HL-60/S4 (cell line): ENCODE measurements at regions not wholly inside any gene's neighbourhood (a gene's known extent, or its start where the extent isn't known, plus 50 kb on each side); places are given as distances from the start of the nearest gene placed in this dataset.
"Not testable (repeated sequence)": the region's sequence is repeated elsewhere in the genome, so short reads cannot be mapped to it uniquely, and the experiment has no call there.

Source experiments
- in situ Hi-C: fragments of 300-500 bp; cut with MboI; formaldehyde crosslinking; loops from 2 replicates; pipeline ENCODE4 v1.14.3; 2022; ENCODE audit warnings: low sequenced_read_pairs

- in situ Hi-C loops, result no loop called here
These were observed 593.8 kb upstream of the GRM3 start for GRCh38 chr7:86049910-86050309.

GRCh38 chr7:86045197-86045596, 598.5 kb upstream of the GRM3 start:
- in situ Hi-C loops, result not testable (repeated sequence)

DNA sequence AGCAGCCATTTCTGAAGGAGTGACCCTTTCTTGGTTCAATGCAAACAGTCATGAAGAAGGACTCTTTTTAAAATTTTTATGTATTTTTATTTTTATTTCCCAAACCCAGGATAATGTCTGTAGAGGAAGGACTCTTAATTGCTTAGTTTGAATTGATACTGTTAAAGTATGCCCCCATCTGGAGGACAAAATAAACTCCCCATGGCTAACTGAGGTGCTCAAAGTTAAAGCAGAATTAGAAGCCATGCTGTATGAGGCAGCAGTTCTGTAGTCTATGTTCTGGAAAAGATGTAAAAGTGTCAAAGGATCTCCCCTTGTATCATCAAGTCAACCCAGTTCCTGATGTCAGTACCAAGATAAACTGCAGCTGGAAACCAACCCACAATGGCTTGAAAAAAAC, 617.9 kb upstream of the GRM3 start:
- in situ Hi-C loops, result no loop called here

DNA sequence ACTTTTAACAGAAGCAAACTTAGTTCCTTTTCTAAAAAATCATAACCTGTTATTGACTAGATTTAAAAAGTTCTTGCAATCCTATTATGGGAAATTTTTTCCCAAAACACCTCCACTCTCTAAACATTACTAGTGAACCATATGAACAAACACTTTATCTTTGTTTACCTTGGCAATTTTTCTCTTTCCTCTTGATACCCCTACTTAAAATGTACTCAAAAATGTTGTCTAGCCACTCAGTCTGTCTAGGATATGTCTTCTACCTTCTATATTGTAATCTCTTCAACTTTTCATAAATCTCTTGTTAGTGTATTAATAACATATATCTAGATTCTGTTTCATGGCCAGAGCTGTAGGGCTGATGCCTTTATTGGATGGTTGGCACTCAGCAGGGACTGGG, 630.0 kb upstream of the GRM3 start:
- in situ Hi-C loops, result no loop called here

GRCh38 chr7:86012971-86013370, 630.7 kb upstream of the GRM3 start:
- in situ Hi-C loops, result no loop called here

DNA sequence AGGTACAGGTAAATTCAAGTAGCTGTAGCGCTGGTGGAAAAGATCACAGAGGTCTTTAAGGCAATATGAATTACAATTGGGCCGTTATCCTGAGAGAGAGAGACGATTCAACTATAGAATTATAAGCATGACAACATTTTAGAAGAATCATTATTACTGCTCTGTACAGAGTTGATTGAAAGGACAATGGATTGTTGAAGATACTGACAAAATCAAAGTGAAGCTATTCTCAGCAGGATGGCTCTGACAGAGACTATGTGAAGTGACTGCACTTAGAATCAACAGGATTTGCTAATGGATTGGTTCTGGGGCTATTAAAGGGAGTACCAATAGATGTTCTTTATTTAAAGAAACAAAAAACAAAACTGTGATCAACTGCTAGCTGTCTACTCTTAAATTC, 634.8 kb upstream of the GRM3 start:
- in situ Hi-C loops, result no loop called here

DNA sequence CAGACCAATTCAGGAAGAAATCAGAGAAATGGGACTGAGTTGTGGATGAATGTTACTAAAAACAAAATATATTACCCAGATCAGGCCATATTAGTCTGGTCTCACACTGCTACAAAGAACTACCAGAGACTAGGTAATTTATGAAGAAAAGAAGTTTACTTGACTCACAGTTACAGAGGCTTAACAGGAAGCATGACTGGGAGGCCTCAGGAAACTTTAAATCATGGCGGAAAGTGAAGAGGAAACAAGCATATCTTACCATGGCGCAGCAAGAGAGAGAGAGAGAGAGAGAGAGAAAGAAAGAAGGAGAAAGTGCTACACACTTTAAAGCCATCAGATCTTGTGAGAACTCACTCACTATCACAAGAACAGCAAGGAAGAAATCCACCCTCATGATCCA, 636.8 kb upstream of the GRM3 start:
- in situ Hi-C loops, result no loop called here

- in situ Hi-C loops, result no loop called here
These were observed 640.9 kb upstream of the GRM3 start for GRCh38 chr7:86002858-86003257.

- in situ Hi-C loops, result no loop called here
These were observed 646.2 kb upstream of the GRM3 start for GRCh38 chr7:85997515-85997914.

DNA sequence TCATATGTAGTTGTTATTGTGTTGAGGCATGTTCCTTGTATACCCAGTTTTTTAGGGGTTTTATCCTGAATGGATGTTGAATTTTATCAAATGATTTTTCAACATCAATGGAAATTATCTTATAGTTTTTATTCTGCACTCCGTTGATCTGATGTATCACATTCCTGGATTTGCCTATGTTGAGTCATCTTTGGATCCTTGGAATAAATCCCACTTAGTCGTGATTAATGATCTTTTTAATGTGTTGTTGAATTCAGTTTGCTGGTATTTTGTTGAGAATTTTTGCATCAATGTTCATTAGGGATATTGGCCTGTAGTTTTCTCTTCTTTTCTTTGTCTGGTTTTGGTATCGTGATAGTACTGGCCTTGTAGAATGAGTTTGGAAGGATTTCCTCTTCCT, 648.6 kb upstream of the GRM3 start:
- in situ Hi-C loops, result no loop called here

DNA sequence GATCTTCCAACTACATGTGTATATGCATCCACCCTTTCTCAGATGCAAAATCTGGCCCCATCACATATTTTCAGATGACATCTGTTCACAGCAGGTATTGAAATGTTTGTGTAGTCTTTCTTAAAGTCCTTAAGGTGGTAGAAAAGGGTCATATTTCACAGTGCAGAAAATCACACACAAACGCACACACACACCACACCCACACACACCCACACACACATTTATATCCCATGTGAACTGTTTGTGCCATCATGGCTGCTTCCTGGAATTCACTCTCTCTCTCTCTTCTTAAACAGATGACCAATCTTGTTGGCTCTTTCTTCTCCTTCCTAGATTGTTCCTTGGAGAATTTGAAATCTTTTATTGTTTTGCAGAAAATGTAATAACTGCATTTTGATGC, 663.0 kb upstream of the GRM3 start:
- in situ Hi-C loops, result no loop called here

DNA sequence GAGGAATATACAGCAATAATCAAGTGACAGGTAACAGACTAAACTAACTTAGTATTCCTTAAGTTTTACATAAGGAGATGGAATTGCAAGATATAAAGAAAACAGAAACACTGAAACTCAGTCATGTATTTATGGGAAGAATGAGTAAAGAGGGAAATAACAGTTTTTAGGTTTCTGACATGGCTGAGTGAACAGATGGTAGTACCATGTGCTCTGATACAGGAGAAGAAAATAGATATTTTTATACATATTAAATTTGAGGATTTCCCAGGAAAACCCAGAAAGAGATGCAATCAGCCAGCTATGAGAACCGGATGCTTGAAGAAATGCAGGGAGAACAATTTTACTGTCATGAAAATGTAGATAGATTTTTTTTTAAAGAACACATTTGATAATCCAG, 669.5 kb upstream of the GRM3 start:
- in situ Hi-C loops, result no loop called here

GRCh38 chr7:85972504-85973141, 671.1 kb upstream of the GRM3 start:
- in situ Hi-C loops, result no loop called here

DNA sequence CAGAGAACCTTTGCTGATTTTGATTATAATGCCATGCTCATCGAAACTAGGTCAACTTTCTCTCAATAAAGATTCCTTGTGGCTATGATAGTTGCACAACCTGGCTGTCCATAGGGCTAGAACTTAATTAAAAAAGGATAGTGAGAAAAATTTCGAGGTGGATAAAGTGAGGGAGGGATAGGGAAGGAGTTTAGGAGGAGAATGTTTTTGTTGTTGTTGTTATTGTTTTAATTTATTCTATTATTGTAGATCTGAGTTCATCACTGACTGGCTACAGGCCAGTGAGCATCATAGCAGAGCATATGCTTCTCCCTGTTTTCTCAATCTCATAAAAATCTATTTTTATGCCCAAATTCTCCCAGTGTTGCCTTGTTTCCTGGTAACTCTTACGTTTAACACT, 688.7 kb upstream of the GRM3 start:
- in situ Hi-C loops, result no loop called here

DNA sequence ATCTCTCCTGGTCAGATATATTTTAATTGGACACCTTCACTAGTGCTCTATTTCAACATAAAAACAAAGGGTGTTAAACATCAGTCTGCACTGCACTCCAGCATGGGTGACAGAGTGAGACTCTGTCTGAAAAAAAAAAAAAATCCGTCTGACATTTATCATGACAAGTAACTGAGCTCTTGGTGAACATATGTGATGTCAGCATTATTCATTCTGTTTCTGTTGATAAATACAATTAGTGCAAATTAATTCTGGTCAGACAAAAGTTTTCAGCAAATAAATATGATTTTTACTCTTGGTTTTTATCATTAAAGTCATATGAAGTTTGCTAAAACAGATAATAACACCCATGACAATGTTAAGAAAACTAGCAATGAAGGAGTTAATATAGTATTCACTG, 692.8 kb upstream of the GRM3 start:
- in situ Hi-C loops, result no loop called here

GRCh38 chr7:85950418-85950817, 693.3 kb upstream of the GRM3 start:
- in situ Hi-C loops, result no loop called here

DNA sequence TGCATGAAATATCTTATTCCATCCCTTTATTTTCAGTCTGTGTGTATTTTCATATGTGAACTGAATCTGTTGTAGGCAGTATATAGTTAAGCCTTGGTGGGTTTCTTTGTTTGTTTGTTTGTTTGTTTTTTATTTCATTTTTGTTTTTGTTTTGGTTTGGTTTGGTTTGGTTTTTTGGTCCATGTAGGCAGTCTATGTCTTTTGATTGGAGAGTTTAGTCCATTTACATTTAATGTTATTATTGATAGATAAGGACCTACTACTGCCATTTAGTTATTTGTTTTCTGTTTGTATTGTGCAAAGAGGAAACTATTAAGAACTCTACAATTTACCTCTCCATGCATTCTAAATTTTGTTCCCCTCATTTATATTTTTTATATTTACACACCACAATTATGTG, 695.9 kb upstream of the GRM3 start:
- in situ Hi-C loops, result no loop called here

DNA sequence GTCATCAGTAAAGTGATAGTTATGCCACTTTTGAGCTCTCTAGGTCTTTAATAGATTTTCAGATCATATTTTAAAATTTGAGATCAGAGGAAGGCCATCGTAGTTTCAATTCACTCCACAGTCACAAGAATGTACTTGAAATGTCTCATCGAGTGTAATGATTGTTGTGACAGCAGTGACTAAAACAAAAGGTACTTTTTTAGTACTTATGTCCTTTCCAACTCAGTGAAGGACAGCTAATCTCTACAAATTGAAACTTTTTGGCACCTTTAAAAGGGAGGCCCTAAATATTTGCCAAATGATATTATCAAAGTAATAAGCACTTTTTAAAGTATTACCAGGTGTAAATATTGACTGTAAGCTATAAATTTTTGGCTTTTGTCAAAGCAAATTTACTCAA, 702.9 kb upstream of the GRM3 start:
- in situ Hi-C loops, result no loop called here

DNA sequence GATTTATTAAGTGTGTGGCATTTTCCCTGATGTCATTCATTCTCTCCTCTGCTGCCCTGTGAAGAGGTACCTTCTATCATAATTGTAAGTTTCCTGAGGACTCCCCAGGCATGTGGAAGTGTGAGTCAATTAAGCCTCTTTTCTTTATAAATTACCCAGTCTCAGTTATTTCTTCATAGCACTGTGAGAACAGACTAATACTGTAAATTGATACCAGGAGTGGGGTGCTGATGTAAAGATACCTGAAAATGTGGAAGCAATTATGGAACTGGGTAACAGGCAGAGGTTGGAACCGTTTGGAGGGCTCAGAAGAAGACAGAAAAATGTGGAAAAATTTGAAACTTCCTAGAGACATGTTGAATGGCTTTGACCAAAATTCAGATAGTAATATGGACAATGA, 711.8 kb upstream of the GRM3 start:
- in situ Hi-C loops, result no loop called here

DNA sequence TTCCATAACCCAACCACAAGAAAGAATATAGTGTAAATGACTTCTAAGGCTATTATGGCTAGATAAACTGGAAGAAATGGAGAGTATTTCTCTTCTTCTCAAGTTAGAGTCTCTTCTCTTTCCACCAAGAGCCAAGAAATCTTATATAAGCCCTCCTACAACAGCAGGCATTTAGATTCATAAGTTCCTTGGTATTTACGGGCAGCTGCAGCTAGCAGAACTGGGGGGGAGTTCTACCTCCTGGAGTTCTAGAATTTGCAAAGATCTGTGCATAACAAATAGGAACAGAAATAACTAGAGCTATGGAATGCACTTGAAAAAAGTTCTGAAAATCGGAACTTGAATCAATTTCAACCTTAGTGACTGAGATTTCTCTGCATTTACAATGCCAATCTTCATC, 715.2 kb upstream of the GRM3 start:
- in situ Hi-C loops, result no loop called here

DNA sequence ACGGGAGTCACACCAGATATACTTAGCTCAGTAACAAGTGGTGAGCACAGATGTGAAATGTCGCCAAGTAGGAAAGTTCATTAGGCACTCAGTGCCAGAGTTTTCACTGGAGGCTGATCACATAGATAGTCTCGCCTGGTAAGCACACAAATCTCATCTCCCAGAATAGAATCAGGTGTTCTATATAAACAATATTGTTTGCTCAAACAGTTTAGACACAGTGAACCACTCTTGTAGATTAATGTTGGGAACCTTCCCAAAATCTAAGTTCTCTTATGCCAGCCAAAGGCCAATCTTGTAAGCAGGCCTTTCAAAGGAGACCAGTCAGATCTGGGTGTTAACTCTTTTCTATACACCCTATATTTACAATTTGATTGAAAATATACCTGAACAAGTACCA, 716.5 kb upstream of the GRM3 start:
- in situ Hi-C loops, result no loop called here

- in situ Hi-C loops, result no loop called here
These were observed 719.6 kb upstream of the GRM3 start for GRCh38 chr7:85924062-85924461.

- in situ Hi-C loops, result no loop called here
These were observed 727.7 kb upstream of the GRM3 start for GRCh38 chr7:85916016-85916415.

- in situ Hi-C loops, result no loop called here
These were observed 727.6 kb upstream of the SEMA3D start for GRCh38 chr7:85914437-85914836.
